Activated CD4-positive, alpha-beta T cell treated with anti-CD3 and anti-CD28 coated beads, Interleukin-2, amount 10 ng/mL, durations not matched to agents 24 days and 14 days (primary cell): ENCODE measurements at regions not wholly inside any gene's neighbourhood (a gene's known extent, or its start where the extent isn't known, plus 50 kb on each side); places are given as distances from the start of the nearest gene placed in this dataset.
"Not testable (repeated sequence)": the region's sequence is repeated elsewhere in the genome, so short reads cannot be mapped to it uniquely, and the experiment has no call there.

Experiments used
- DNase-seq: peaks from one replicate; pipeline ENCODE4 v3.0.0; 2022
- H3K27ac Mint-ChIP-seq: one replicate; pipeline ENCODE4 v1.8.0; 2022; ENCODE audit warnings: mild to moderate bottlenecking, mixed read lengths
- H3K27me3 Mint-ChIP-seq: one replicate; pipeline ENCODE4 v1.8.0; 2022; ENCODE audit warnings: mixed read lengths
- H3K36me3 Mint-ChIP-seq: one replicate; pipeline ENCODE4 v1.8.0; 2022; ENCODE audit warnings: low read depth, mild to moderate bottlenecking, mixed read lengths
- H3K4me1 Mint-ChIP-seq: one replicate; pipeline ENCODE4 v1.8.0; 2021; ENCODE audit warnings: mixed read lengths
- H3K4me3 Mint-ChIP-seq: one replicate; pipeline ENCODE4 v1.8.0; 2022; ENCODE audit warnings: mild to moderate bottlenecking, moderate library complexity, mixed read lengths
- H3K9me3 Mint-ChIP-seq: one replicate; pipeline ENCODE4 v1.8.0; 2021; ENCODE audit warnings: mixed read lengths
- intact Hi-C: fragments of 100-400 bp; cut with micrococcal nuclease; formaldehyde crosslinking; loops from one replicate; pipeline ENCODE4 v1.15.1; 2023

DNA sequence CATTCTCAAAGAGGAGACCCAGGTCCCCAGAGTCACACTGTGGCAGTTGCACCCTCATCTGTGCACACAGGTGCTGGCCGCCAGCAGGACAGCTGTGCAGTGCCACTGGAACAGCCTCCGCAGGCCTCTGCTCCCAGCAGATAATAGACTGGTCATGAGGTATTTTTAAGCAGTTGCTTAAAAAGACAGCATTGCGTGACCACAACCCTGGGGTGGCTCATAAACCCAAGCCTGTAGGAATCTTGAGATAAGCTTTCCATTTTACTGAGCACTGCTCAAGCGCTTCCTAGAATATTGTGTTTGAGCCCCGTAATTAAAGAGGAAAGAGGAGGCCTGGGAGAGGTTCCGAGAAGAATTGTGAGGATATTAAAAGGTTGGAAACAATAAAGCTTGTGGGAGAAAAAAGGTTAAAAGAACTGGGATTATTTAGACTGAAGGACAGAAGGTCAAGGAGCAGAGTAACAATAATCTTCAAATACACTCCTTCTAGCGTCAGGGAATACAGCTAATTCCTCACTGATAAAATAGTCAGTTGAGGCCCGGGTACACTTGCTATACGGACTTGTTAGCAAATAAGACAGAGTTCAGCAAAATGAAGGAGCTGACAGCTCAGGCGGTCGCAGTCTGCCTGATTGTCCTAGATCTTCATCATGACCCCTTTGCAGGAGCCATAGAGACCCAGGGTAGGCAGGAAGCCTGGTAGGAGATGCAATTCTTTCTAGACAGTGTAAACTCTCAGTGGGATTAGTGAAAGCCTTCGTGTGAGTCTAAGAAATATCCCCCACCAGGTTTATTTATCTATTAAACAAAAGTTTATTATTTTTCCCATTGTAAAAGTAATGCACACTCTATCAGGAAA, 86.2 kb upstream of the KIT start:
- H3K36me3 Mint-ChIP-seq, result no peaks in the 10 kb centered on the region

GRCh38 chr4:54572152-54572542, 85.6 kb upstream of the KIT start:
- H3K4me1 Mint-ChIP-seq, result no peaks in the 10 kb centered on the region
- H3K4me3 Mint-ChIP-seq, result no peak overlapping the region
- H3K9me3 Mint-ChIP-seq, result no peaks in the 10 kb centered on the region
- H3K27me3 Mint-ChIP-seq, result peaks cover 2% of the 10 kb centered on the region
- DNase-seq, result no peak
- no peak overlapping the region for H3K27ac Mint-ChIP-seq
- intact Hi-C loops, result no loop called here
- no peaks in the 10 kb centered on the region for H3K36me3 Mint-ChIP-seq

More for the DNA sequence above, 86.2 kb upstream of the KIT start:
- no peak for DNase-seq
- Mint-ChIP-seq H3K9me3 (no peaks in the 10 kb centered on the region), H3K4me1 (peaks cover 2% of the 10 kb centered on the region), H3K4me3 (no peak overlapping the region), H3K27ac (no peak overlapping the region), H3K27me3 (peaks cover 2% of the 10 kb centered on the region)
- intact Hi-C loops, result no loop called here

GRCh38 chr4:54574500-54574899, 83.3 kb upstream of the KIT start:
- no peaks in the 10 kb centered on the region for H3K9me3 Mint-ChIP-seq
- H3K27ac Mint-ChIP-seq, result no peak overlapping the region
- no peak for DNase-seq
- no peaks in the 10 kb centered on the region for H3K27me3 Mint-ChIP-seq
- no peaks in the 10 kb centered on the region for H3K4me1 Mint-ChIP-seq
- no peaks in the 10 kb centered on the region for H3K36me3 Mint-ChIP-seq
- intact Hi-C loops, result no loop called here
- no peak overlapping the region for H3K4me3 Mint-ChIP-seq

DNA sequence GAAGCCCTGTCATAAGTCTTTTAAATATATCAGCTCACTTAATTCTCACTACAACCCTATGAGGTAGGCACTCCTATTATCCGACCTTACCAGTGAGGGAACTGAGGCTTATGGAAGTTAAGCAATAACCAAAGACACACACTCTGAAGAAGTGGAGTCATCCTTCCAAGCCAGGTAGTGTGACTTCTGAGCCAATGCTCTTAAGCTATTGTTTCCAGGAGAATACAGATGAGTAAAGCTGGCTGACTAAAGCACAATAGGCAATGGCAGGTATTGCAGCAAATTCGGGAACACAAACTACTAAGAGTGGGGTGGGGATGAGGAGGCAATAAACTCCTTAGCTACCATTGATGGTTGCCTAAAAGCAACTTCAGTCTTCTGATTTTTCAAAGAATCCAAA, 81.8 kb upstream of the KIT start:
- Mint-ChIP-seq H3K36me3 (no peaks in the 10 kb centered on the region), H3K9me3 (no peaks in the 10 kb centered on the region), H3K4me1 (no peaks in the 10 kb centered on the region), H3K27ac (no peak overlapping the region), H3K27me3 (no peaks in the 10 kb centered on the region), H3K4me3 (no peak overlapping the region)
- DNase-seq, result no peak
- intact Hi-C loops, result no loop called here

- Mint-ChIP-seq H3K9me3 (no peaks in the 10 kb centered on the region), H3K36me3 (no peaks in the 10 kb centered on the region), H3K27me3 (no peaks in the 10 kb centered on the region), H3K4me3 (no peak overlapping the region), H3K4me1 (no peaks in the 10 kb centered on the region), H3K27ac (no peak overlapping the region)
- intact Hi-C loops, result no loop called here
- DNase-seq, result no peak
Observed at GRCh38 chr4:54581807-54582206, 76.0 kb upstream of the KIT start.

GRCh38 chr4:54585321-54586000, 72.3 kb upstream of the KIT start:
- no peaks in the 10 kb centered on the region for H3K36me3 Mint-ChIP-seq
- no peak for DNase-seq
- H3K9me3 Mint-ChIP-seq, result no peaks in the 10 kb centered on the region
- intact Hi-C loops, result no loop called here
- no peak overlapping the region for H3K4me3 Mint-ChIP-seq
- no peaks in the 10 kb centered on the region for H3K4me1 Mint-ChIP-seq
- H3K27me3 Mint-ChIP-seq, result peaks cover 2% of the 10 kb centered on the region
- no peak overlapping the region for H3K27ac Mint-ChIP-seq

DNA sequence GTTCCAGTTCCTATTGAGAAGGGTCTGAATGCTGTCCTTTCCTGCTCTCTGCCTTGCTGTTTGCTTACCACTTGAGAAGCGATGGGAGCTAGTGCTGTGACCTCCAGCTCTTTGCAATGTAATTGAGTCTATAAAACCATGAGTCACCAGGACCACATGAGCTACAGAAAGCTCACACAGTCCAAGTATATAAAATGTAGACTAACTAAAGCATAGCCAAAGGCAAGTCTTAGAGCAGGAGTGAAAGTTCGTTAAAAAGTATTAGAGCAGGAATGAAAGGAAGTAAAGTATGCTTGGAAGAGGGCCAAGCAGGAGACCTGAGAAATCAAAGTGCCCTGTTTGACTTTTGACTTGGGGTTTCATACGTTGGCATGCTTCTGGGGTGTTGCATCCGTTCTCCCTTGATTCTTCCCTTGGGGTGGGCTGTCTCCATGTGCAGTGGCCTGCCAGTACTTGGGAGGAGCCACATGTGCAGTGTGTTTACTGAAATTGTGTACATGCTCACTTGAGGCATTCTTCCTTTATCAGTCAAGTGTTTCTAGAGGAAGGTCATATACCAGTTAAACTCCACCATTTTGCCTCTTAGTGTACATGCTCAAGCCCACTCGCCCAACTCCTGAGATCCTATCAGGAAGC, 71.3 kb upstream of the KIT start:
- no peak overlapping the region for H3K4me3 Mint-ChIP-seq
- no peak for DNase-seq
- H3K27me3 Mint-ChIP-seq, result peaks cover 2% of the 10 kb centered on the region
- no peaks in the 10 kb centered on the region for H3K36me3 Mint-ChIP-seq
- no peaks in the 10 kb centered on the region for H3K4me1 Mint-ChIP-seq
- H3K27ac Mint-ChIP-seq, result no peak overlapping the region
- H3K9me3 Mint-ChIP-seq, result no peaks in the 10 kb centered on the region
- intact Hi-C loops, result no loop called here

DNA sequence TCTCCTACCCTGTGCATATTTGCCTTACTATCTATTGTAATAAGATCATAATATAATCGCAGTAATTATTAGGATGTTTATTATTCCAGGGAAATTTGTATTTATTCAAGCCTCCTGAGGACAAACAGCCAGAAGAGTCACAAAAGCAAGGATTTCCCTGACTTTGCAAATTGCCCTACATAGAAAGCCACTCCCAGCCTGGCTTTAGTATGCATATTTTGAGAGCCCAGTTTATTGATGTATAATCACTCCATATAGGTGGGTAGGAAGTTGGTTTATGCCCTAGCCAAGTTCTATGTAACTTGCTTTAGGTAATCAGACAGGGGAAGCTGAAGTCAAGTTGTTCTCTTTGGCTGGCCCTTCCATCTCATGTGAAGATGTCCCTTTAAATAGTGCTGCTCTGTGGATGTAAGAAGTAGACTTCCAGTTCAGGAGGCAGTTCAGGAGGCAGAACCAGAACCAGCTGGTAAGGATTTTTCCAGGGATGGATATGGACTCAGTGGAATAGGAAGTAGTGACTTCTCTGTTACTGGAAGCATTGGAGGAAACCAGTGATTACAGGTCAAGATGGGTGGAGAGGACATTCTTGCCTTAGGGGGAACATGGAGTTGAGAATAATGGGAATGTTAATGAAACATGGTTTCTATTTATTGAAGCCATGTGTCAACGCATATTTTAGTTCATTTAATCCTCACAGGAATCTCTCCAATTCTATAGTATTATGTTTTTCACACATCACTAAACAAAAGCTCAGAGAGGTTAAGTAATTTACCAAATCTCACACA, 70.5 kb upstream of the KIT start:
- intact Hi-C loops, result no loop called here
- no peak overlapping the region for H3K27ac Mint-ChIP-seq
- peaks cover 2% of the 10 kb centered on the region for H3K27me3 Mint-ChIP-seq
- no peak overlapping the region for H3K4me3 Mint-ChIP-seq
- no peaks in the 10 kb centered on the region for H3K36me3 Mint-ChIP-seq
- DNase-seq, result no peak
- H3K4me1 Mint-ChIP-seq, result no peaks in the 10 kb centered on the region
- no peaks in the 10 kb centered on the region for H3K9me3 Mint-ChIP-seq

DNA sequence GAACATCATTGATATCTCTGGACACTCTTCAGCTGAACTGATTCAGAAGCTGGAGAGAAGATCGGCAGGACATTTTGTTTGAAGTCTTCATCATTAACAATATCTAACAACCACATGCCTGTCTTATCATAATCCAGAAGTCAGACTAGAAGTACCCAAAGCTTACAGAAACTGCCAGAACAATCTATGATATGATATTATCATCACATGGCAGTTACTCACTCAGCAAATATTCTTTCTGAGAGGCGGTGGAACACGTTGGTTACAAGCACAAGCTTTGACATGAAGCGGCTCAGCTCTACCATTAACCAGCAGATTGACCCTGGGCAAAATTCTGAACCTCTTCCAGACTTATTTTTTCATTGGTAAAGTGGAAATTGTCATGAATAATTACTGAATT, 69.4 kb upstream of the KIT start:
- intact Hi-C loops, result no loop called here
- DNase-seq, result no peak
- no peaks in the 10 kb centered on the region for H3K9me3 Mint-ChIP-seq
- H3K27me3 Mint-ChIP-seq, result peaks cover 2% of the 10 kb centered on the region
- no peaks in the 10 kb centered on the region for H3K4me1 Mint-ChIP-seq
- no peak overlapping the region for H3K4me3 Mint-ChIP-seq
- H3K36me3 Mint-ChIP-seq, result no peaks in the 10 kb centered on the region
- no peak overlapping the region for H3K27ac Mint-ChIP-seq

DNA sequence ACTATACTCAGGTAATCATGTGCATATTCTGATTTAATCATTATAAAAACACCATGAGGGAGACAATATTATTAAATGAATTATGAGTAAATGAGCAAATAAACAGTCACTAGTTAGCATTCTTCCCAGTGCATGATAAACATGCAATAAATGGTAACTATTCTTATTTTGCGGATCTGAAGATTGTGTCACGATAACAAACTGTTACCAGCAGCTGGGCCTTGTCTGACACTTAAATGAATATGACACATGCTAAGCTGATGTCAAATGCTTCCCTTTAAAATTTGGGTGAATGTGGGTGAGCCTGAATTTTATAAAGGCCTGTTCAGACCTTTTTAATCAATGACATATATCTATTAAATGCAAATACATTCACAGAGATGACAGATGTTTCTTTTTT, 68.2 kb upstream of the KIT start:
- Mint-ChIP-seq H3K9me3 (no peaks in the 10 kb centered on the region), H3K27ac (no peak overlapping the region), H3K36me3 (no peaks in the 10 kb centered on the region), H3K27me3 (peaks cover 2% of the 10 kb centered on the region), H3K4me1 (no peaks in the 10 kb centered on the region), H3K4me3 (no peak overlapping the region)
- intact Hi-C loops, result no loop called here
- no peak for DNase-seq

GRCh38 chr4:54593795-54594322, 63.9 kb upstream of the KIT start:
- Mint-ChIP-seq H3K27ac (no peak overlapping the region), H3K4me1 (no peaks in the 10 kb centered on the region), H3K4me3 (no peak overlapping the region), H3K9me3 (no peaks in the 10 kb centered on the region), H3K27me3 (no peaks in the 10 kb centered on the region), H3K36me3 (no peaks in the 10 kb centered on the region)
- DNase-seq, result no peak
- intact Hi-C loops, result no loop called here

DNA sequence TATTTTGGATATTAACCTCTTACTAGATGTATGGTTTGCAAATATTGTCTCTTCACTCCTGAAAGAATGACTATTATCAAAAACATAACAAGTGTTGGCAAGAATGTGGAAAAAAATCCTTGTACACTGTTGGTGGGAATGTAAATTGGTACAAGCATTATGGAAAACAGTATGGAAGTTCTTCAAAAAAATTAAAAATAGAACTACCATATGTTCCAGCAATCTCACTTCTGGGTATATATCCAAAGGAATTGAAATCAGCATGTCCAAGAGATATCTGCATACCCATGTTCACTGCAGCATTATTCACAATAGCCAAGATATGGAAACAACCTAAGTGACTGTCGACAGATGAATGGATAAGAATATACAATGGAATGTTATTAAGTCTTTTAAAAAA, 61.6 kb upstream of the KIT start:
- Mint-ChIP-seq H3K27ac (no peak overlapping the region), H3K9me3 (no peaks in the 10 kb centered on the region), H3K4me1 (no peaks in the 10 kb centered on the region), H3K27me3 (no peaks in the 10 kb centered on the region), H3K36me3 (no peaks in the 10 kb centered on the region), H3K4me3 (no peak overlapping the region)
- DNase-seq, result no peak
- intact Hi-C loops, result no loop called here

- H3K9me3 Mint-ChIP-seq, H3K4me1 Mint-ChIP-seq, H3K36me3 Mint-ChIP-seq, H3K27me3 Mint-ChIP-seq, H3K4me3 Mint-ChIP-seq, H3K27ac Mint-ChIP-seq, intact Hi-C loops, DNase-seq: not testable (repeated sequence)
Observed at GRCh38 chr4:54597678-54598077, 60.1 kb upstream of the KIT start.
